ENCODE measurements at regions not wholly inside any gene's neighbourhood (a gene's known extent, or its start where the extent isn't known, plus 50 kb on each side); places are given as distances from the start of the nearest gene placed in this dataset.
A peak's percentile ranks its signal among the peaks of the same experiment; 100 is the strongest.
"Not testable (repeated sequence)": the region's sequence is repeated elsewhere in the genome, so short reads cannot be mapped to it uniquely, and the experiment has no call there.

DNA sequence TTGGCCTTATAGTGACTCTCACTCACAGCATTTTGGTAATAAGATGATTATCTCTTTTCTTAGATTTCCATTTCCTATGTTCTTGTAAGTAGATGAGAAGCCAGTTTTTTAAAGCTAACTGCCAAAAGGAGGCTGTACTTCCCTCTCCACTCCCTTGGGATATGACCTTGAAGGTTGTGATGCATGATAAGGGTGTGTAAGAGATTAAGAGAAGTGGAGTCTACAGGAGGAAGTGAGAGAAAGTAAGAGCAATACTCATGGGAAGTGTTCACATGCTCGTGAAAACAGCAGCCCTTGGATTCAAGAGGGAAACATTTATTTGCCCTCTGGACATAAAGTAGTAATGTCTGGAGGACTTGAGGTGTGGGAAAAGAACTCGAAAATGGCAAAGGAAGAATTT lies 171.5 kb downstream of the EVA1A start:
- no peak for DNase-seq

DNA sequence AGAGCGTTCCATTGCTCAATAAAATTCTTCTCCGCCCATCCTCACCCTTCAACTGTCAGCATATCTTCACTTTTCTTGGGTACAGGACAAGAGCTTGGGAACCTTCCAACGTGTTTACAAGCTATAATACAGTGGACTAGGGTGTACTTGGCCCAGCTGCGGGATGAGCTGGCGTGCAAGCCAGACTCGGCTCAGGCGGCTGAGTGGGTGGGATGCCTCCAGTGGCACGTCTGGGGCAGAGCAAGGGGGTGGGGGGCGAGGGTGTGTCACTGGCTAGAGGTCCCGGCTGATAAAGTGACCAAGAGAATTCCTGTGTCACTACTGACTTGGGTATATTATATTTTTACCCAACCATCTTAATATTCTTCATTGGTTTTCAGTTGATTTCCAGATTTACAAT lies 179.7 kb downstream of the EVA1A start:
- no peak for DNase-seq

DNA sequence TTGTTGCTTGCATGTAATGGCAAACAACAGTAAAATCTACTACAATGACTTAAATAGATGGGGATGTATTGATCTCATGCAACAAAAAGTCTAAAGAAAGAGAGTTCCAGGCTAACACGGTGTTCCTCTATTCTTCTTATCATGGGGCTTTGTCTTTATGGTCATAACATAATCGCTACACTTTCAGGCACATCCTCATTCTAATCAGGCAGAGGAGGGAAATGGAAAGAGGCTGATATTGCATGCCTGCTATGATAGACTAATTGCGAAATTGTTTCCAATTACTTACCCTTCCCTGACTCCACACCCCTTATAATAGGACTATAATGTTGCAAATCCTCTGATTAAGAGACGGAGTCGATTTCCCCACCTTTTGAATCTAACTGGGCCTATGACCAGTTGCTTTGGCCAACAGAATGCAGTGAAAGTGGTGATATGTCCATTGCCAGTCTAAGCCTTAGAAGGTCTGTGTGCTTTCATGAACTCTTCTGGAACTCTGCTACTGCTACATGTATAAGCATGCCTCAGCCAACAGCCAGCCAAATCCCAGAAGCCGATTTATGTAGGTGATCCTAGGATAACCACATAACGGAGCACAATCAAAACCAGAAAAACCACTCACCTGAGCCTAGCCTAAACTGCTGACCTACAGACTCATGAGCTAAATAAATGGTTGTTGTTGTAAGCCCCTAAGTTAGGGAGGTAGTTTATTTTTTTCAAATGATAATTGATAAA lies 180.3 kb upstream of the TACR1 start:
- no peak for DNase-seq

DNA sequence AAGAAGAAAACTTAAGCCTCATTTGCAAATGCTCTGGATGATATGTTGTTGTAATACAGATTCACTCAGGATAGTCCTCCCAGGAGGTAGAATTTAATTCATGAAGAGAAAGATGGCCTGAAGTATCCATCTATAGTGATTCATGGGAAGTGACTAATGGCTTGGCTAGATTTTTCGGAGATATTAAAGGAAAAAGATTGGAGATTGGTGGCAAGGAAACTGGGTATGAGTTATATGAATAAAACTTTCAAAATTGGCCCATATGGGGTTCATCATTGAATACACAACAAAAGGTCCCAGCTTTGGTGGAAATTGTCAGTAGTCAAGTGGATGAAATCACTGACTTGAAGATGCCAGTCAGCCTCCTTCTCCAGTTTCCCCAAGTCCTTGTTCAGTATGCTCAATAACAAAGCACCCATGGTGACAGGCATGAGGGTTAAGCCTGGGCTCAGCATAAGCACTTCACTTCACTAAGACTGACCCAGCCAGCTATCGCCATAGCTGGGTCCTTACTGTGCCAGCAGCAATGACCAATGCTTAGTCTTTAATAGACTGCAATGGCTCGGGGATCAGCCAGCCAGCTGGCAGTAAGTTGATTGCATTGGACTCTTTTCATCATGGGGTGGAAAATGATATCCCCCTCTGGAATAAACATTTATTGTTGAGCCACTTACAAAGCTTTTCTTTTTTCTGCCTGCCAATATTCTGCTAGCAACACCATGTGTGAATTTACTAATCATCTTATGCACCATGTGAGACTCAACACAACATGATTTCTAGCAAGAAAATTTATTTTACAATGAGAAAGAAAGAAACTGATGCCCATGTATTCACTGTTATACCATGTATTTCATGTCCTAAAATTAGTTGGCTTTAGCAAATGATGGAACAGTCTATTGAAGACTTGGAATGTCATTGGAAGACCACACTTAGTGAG lies 176.6 kb upstream of the TACR1 start:
- peak in 25 of 56 donors; percentile 5 to 53 (median 20) for DNase-seq

DNA sequence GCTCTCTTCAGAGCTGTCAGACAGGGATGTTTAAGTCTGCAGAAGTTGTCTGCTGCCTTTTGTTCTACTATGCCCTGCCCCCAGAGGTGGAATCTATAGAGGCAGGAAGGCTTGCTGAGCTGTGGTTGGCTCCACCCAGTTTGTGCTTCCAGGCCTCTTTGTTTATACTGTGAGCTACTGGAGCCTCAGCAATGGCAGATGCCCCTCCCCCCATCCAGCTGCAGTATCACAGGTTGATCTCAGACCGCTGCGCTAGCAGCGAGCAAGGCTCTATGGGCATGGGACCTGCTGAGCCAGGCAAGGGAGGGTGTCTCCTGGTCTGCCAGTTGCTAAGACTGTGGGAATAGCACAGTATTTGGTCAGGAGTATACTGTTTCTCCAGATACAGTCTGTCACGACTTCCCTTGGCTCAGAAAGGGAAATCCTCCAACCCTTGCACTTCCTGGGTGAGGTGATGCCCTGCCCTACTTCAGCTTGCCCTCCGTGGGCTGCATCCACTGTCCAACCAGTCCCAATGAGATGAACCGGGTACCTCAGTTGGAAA lies 175.2 kb upstream of the TACR1 start:
- DNase-seq = not testable (repeated sequence)

DNA sequence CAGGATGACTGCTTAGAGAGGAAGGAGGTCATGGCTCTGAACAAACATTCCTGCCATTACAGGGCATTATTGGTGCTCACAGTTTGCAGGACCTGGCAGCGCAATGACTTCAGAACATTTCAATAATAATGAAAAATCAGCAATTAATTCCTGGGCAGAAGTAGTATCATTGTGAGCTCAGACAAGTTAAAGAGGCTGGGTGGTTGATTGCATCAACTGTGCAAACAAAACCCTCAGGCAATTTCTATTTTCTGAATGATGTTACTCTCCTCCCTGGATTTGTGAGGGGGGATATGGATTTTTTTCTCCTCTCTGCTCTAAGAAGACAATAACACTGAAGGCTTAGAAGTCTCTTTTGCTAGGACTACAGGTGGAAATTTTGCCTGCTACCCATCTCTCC lies 168.1 kb upstream of the TACR1 start:
- DNase-seq = no peak

DNA sequence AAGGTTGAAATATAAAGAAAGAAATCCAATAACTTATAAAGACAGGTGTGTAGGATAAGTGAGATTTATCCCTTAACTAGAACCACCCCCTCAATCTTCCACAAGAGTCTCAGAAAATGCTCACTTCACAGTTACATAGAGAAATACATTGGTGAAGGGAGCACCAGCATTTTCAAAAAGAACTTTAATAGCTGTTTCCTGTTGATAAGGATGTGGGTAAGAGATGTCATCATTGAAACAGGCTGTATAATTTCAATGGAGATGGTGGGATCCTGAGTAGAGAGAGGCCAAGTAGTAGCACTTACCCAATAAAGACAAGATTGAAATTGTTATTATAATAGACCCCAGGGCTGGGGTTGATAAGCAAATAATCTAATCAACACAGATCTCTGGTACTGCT lies 162.2 kb upstream of the TACR1 start:
- DNase-seq = no peak

DNA sequence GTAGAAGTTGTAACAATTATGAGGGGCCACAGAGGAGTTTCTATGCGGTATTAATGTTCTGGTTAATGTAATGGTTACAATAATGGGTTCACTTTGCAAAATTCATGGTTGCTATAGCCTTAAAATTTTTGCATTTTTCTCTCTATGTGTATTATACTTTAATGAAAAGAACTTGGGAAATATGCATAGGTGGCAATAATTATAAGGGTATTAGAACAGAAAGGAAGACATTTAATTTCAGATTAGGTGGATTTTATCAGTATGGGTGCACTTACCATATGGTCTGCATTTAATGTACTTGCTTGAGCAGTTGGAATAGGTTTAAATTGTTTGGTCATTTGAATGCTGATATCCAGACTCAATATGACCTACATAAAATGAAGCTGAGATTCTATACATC lies 161.6 kb upstream of the TACR1 start:
- DNase-seq = no peak

DNA sequence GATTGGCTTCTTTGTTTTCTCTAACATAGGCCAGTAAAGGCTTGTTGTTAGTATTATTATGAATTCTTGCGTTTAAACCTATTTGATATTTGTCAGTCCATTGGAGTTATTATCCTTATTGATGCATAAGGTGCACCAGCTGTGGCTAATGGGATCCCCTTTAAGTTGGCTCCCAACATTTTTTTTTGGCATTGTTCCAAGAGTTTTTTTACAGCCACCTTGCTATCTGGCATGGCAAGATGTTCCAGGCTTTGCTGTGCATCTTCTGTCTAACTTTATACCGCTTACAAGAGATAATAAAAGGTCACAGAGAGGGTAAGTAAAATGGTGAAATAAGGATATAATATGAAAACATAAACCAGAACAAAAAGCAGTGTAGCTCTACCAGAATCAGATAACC lies 157.5 kb upstream of the TACR1 start:
- no peak for DNase-seq

DNA sequence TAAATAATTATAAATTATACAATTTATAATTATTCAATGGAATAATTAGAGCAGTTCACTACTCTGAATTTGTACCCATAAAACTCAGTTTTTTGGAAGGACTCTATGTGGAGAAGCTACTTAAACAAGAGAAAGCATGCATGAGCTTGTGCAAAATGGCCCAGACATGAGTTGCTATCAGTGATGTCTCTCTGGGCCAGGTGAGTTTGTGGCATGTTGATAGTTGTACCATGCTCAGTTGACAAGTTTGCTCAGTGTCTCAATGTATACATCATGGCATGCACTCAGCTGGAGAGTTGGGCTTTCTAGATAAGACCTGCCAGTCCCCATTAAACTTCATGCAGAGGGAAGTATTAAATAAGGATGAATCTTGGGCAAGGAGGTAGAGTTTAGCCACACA lies 153.8 kb upstream of the TACR1 start:
- no peak for DNase-seq

DNA sequence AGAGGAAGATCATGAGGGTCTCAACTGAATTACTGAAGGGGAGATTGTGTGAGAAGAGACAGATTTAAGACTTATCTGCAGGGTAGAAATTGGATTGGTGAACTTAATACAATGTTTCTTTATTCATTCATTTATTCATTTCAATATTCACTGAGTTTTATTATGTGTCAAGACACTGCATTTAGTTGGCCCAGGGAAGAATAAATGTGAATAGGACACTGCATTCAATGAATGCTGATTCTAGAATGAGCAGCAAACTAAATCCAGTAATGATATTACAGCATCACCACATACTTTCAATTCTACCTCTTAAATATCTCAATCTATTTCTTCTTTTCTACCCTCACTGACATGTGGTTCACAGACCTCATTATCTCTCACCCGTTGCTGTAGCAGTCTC lies 149.0 kb upstream of the TACR1 start:
- no peak for DNase-seq

DNA sequence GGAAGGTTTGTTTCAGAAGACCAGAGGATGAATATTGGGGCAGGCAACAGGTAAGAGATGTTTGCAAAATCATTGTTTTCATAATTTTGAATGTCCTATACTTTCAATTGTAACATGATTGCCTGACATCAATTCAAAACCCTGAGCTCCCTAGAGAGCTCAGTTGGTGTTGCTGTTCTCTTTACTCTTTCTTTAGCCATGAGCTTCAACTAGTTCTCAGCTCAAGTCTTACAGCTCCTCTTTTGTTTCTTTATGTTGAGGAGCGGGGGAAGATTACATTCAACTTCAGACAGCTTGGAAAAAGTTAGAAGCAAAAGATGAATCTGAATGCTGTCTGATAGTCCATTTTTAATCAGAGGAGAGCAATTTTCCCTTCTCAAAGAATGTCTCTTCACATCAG lies 144.8 kb upstream of the TACR1 start:
- DNase-seq = no peak

DNA sequence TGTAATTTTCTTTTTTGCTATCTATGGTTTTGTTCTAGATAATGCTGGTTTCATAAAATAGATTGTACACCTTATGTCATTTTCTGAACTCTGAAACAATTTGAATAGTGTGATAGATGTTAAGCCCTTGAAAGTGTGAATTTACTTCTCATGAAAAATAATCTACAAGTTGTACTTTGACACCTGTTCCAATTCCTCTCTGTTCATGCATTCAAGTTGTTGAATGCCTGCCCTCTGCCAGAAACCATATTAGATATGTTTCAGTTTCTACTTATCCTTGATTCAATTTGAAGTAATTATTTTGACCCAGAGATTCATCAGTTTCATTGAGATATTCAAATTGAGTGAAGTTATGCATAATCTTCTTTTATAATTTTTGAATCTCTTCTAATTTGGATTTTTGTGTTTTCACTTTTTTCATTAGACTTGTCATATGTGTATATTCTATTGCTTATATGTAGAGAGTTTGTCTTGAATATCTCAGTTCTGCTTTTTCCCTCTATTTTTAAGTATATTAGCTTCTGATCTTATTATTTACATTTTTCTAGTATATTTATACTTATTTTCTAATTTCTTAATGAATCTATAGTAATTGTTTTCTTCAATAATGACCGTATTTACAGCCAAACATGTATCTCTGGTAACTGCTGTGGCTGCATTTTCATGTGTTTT lies 143.3 kb upstream of the TACR1 start:
- DNase-seq = no peak

DNA sequence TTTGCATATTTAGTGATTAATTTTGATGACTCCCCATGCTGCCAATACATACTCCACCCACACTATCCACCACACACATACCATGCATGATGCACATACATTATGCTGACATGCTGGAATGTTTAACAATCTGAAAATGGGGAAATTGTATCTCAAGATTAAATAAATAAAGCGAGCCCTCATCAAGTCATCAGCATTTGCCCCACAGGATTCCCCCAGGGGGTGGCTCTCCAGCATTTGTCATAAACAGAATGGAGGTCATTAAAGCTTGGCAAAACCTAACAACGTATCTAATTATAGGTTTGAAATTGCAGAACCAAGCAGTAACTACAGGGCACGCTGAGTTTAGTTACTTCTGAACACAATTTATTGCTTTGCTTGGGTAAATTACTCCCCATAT lies 141.2 kb upstream of the TACR1 start:
- no peak for DNase-seq

DNA sequence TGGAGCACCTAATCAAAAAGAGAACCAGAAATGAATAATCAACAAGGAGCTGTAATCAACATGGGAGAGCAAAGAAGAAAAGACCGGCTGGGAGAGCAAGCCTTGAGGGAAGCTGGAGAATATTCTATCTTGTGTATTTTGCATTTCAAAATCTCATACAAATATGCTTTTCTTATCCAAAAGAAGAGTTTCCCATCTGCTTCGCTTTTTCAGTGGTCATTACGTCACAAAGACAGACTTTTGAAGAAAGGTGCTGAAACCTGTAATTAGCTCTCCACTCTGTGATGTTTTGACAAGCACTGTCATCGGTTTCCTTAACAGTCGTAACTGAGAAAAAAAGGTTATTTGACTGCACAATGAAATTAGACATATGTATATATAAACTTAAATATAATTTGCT lies 139.1 kb upstream of the TACR1 start:
- DNase-seq = no peak

DNA sequence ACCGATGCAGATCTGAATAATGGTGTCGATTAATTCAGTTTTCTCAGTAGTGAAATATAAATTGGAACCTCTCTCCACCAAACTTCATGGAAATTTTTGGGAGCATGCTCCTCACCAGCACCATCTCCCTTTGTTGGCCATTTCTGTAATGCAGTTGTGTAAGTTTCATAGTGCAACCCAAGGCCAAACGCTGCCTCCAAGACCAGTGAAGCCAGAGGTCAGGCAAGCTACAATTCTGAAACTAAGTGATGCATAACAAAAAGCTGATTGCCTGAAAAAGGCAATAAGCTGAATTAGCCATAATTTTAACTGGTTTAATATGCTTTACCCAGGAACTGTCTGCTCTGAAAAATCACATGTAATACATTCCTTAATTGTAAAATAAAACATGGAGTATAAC lies 138.3 kb upstream of the TACR1 start:
- no peak for DNase-seq

DNA sequence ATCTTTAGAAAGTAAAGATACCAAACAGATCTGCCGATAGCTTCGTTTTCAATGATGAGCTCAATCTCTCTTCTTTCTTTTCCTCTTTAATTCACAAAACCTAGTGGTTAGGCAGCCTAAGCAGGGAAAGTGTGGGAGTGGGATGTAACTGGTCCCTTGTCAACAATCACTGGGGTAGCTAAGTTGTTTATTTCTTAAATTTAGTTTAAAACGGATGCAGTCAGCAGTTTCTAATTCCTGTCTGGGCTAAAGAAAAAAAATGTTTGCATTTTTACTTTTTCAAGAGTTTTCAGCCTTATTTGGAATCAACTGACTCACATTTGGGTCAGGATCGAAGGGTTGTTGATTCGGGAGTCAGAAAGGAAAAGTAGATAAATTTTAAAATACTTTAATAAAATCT lies 137.7 kb upstream of the TACR1 start:
- no peak for DNase-seq

DNA sequence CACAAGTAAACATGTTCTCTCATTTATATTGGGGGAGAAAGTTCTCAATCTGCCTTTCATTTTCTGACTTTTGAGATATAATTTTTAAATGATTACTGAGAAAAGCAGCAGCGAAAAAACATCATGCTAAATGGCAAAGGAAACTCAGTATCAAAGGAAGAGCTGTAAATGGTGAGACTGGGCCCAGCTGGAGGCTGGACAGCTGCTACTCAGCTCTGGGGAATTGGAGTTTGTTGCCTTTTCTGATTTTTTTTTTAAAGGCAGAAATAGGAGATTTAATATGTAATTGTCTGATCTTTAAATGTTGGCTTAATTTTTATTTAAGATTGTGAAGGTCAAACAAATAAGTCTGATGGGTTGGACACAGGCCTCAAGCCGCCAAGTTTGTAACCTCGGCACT lies 137.1 kb upstream of the TACR1 start:
- no peak for DNase-seq

DNA sequence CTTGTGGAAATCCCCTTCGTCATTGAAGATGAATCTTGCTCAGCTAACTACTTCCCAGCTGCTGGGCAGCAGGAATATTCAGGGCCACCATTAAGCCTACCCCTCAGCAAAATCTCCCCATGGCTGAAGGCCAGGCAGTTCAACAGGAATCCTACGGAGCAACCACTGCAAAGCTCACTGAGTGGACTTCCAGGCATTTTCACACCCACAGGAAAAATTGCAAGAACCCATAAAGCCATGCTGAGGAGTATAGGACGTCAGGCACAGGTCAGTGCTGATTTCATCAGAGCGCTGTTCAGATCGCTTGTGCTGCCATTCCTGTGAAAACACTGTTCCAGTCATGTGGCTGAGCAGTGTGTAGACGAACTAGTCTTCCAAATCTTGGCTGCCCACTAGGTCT lies 134.8 kb upstream of the TACR1 start:
- no peak for DNase-seq

DNA sequence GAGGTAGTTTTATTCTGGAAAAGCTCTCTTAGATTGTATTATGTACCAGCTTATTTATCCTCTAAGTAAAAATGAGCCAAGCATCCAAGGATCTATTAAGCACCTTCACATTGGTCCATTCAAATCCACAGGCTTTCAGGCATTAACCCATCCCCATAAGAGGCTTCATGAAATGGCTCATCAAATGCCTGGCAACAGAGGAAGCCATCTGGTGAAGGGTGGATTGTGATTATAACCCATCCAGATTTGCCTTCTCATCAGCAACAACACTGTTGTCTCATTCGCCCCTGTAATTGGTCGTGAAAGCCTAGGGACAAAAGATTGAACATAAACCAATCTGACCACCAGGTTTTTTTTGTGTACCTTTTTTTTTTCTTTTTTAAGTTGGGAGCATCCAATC lies 134.3 kb upstream of the TACR1 start:
- DNase-seq = no peak

DNA sequence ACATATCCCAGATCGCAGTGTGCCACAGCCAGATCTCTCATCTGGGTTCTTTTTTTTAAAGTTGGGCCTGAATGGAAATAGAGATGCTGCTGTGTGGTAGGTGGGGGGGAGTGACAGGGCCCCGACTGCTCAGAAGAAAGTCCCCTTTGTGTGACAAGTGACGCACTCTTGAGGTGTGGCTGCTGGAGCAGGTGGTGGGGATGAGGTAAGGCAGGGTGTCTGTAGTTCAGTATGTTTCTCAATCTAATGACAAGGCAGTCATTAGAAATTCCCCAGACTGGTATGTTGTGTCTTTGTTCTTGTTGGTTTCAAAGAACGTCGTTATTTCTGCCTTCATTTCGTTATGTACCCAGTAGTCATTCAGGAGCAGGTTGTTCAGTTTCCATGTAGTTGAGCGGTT lies 128.8 kb upstream of the TACR1 start:
- no peak for DNase-seq

DNA sequence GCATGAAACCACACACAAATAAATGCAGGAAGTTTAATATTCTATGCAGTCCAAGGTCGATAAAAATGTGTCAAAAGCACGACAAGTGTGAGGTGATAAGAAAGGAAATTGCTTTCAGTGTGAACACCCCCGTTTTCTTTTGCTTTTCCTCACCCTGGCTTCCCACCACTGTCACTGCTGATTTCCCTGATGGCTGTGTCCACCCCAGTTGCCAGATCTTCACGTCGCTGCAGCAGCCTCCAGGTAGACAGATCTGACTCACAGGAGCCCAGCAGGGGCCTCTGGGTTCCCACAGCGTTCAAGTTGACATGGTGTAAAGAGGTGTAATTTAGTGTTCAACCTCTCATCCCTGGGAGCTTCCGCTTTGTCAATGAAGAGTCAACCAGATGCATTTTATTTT lies 128.0 kb upstream of the TACR1 start:
- no peak for DNase-seq
